Astrocyte of the cerebellum (primary cell): ENCODE measurements at regions not wholly inside any gene's neighbourhood (a gene's known extent, or its start where the extent isn't known, plus 50 kb on each side); places are given as distances from the start of the nearest gene placed in this dataset.

ENCODE experiments used
- DNase-seq: peaks from one replicate; pipeline ENCODE4 v3.0.0-alpha.2; 2011; ENCODE audit warnings: low read depth
- H3K4me3 ChIP-seq: 2 replicates; pipeline ENCODE4 v1.5.1; 2011; ENCODE audit warnings: mild to moderate bottlenecking, low read depth, low read length, moderate library complexity
- in situ Hi-C: cut with HindIII; loops from 2 replicates; pipeline ENCODE4 v1.10.0; 2017; ENCODE audit warnings: low sequenced_read_pairs
- TF ChIP-seq, protein P1 (sequence below): IDR thresholded peaks from 2 replicates; pipeline ENCODE4 v1.5.1; 2012; ENCODE audit warnings: low read length, low read depth, moderate library complexity, mild to moderate bottlenecking; ENCODE audit errors: missing control alignments

DNA sequence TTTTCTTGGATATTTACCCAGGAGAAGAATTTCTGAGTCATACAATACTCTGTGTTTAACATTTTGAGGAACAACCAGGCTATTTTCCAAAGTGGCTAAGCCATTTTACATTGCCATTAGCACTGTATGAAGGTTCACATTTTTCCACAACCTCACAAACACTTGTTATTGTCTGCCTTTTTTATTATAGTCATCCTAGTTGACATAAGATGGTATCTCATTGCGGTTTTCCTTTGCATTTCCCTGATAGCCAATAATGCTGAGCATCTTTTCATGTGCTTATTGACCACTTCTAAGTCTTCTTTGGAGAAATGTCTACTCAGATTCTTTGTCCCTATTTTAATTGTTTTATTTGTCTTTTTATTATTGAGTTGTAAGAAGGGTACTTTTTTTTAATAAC is 107.4 kb upstream of the CES5A start:
- DNase-seq: no peak
- in situ Hi-C loops: no loop called here
- TF ChIP-seq, protein P1, sequence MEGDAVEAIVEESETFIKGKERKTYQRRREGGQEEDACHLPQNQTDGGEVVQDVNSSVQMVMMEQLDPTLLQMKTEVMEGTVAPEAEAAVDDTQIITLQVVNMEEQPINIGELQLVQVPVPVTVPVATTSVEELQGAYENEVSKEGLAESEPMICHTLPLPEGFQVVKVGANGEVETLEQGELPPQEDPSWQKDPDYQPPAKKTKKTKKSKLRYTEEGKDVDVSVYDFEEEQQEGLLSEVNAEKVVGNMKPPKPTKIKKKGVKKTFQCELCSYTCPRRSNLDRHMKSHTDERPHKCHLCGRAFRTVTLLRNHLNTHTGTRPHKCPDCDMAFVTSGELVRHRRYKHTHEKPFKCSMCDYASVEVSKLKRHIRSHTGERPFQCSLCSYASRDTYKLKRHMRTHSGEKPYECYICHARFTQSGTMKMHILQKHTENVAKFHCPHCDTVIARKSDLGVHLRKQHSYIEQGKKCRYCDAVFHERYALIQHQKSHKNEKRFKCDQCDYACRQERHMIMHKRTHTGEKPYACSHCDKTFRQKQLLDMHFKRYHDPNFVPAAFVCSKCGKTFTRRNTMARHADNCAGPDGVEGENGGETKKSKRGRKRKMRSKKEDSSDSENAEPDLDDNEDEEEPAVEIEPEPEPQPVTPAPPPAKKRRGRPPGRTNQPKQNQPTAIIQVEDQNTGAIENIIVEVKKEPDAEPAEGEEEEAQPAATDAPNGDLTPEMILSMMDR: no peak
- no peak overlapping the region for H3K4me3 ChIP-seq

DNA sequence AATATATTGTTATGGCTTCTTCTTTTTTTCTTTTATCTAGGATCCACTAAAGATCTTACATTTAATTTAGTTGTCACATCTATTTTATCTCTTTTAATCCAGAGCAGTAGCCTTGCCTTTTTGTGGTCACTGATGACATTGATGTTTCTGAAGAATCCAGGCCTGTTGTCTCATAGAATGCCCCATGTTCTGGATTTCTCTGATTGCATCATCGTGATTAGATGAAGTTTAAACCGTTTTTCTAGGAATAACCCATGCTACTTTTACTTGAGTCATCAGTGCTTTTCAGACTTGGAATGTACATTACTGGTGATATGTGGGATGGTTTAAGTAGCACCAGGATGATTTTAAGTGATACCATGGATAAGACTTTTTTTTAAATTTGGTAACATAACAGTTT is 106.4 kb upstream of the CES5A start:
- no peak overlapping the region for H3K4me3 ChIP-seq
- DNase-seq: no peak
- TF ChIP-seq, protein P1: no peak
- in situ Hi-C loops: no loop called here

DNA sequence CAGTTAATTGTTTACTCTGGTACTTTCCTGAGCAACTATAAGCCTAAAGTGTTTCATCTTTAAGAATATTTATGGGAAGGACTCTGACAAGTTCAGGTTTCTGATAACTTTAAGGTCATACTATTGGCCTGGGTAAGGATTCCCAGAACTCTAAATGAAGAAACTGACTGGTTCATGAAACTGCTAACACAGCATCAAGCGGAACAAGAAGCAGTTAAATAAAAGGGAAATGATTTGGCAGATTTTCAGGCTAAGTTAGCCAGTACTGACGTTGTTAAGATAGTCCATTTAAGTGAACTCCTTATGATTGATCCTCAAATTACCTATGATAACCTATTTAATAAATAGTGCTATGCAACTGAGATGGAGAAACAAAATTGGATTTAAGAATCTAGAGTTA is 101.6 kb upstream of the CES5A start:
- no peak overlapping the region for H3K4me3 ChIP-seq
- no peak for DNase-seq
- in situ Hi-C loops: no loop called here
- TF ChIP-seq, protein P1: no peak

DNA sequence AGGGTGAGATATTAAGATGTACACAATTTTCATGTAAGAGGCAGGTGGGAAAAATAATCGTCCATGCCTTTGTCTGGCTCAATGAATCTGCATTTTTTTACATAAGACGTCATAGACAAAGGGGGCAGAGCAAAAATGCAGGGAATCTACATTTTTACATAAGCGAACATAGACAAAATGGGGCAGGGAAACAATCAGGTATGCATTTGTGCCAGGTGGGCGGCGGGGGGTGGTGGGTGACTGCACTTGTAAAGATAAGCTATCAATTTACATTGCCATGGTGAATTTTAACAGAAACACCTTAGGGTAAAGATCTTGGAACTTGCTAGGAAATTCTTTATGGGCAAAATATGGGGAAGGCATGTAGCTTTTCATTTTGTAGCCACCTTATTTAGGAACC is 96.3 kb upstream of the CES5A start:
- no peak for DNase-seq
- no peak overlapping the region for H3K4me3 ChIP-seq
- in situ Hi-C loops: no loop called here
- TF ChIP-seq, protein P1: no peak

DNA sequence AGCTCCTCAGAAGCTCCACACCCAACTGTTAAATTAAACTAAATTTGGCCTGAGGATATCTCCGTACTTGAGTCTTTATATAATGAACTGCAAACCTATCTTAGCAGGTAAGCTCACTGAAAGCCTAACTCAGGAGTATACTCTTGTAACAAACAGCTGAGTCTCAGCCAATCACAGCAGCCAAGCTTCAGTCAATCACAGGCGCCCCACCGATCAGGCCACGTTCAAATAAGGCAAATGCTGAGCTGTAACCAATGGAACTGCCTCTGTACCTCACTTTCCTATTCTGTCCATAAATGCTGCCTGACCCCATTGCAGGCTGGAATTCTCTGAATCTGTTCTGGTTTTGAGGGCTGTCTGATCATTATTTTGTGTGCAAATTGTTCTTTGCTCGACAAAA is 93.0 kb upstream of the CES5A start:
- DNase-seq: no peak
- TF ChIP-seq, protein P1: no peak
- no peak overlapping the region for H3K4me3 ChIP-seq
- in situ Hi-C loops: no loop called here

DNA sequence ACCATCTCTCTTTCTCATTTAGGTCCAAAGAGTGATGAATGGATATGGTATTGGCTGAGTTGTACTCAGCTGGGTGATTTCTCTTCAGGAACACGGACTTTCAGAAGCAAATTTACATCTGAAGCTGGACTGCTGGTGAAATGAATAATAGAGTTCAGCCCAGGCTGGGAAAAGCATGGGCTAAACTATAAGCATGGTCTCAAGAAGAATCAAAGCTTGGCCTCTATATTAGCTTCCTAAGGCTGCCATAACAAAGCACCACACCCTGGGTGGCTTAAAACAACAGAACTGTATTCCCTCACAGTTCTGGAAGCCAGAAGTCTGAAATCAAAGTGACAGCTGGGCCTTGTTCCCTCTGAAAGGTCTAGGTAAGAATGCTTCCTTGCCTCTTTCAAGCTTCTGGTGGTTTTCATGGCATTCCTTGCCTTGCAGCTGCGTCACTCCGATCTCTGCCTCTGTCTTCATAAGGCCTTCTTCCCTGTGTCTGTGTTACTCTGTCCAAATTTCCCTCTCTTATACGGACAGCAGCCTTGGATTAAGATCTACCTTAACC is 89.8 kb upstream of the CES5A start:
- DNase-seq: no peak

More for the DNA sequence above, 89.8 kb upstream of the CES5A start:
- in situ Hi-C loops: no loop called here
- no peak overlapping the region for H3K4me3 ChIP-seq
- TF ChIP-seq, protein P1: no peak
